ENCODE measurements at regions not wholly inside any gene's neighbourhood (a gene's known extent, or its start where the extent isn't known, plus 50 kb on each side); places are given as distances from the start of the nearest gene placed in this dataset.

DNA sequence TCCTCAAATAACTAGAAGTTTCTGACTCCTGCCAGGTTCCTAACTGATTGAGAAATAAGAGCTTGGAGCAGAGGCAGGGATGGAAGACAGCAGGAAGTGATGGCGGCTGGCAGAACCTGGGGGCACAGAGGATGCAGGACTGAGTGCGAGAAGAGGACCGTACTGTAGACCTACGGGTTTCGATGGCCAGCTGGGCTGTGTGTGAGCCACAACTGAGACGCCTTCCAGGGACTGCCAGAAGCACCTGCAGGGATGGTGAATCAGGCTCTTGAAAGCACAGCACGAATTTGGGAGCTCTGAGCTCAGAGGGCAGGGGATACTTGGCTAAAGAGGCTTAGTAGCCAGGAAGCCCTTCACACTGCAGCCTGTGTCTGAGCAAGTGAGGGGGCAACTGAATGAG is 165.6 kb downstream of the ABHD5 start:
- Histone ChIP-seq H3K4me3 (ENCODE audit: low read length) (no peak overlapping the region), H3K9me3 (ENCODE audit: low read depth, low read length) (no peaks in the 10 kb centered on the region), H3K4me1 (ENCODE audit: insufficient read depth, low read length) (no peaks in the 10 kb centered on the region), H3K27me3 (ENCODE audit: insufficient read depth, low read length) (peaks cover 9% of the 10 kb centered on the region)

DNA sequence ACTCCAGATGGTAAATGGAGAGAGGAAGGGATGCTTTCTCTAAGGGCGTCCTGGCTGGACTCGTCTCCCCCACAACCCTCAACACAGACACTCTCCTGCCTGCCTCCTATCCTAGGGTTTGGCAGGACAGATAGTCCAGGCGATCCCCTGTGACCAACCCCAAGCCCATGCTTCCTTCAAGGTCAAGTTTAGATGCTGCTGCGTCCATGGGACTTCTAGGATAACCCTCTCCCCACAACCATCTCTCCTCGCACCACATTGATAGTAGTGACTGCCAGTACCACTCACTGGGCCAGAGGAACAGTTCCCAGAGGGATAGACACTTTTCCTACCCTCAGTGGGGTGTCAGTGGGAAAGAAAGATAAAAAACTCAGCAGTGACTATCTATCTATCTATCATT is 166.0 kb downstream of the ABHD5 start:
- Histone ChIP-seq H3K4me1 (ENCODE audit: insufficient read depth, low read length) (no peaks in the 10 kb centered on the region), H3K27me3 (ENCODE audit: insufficient read depth, low read length) (peaks cover 9% of the 10 kb centered on the region), H3K9me3 (ENCODE audit: low read depth, low read length) (no peaks in the 10 kb centered on the region), H3K4me3 (ENCODE audit: low read length) (no peak overlapping the region)

DNA sequence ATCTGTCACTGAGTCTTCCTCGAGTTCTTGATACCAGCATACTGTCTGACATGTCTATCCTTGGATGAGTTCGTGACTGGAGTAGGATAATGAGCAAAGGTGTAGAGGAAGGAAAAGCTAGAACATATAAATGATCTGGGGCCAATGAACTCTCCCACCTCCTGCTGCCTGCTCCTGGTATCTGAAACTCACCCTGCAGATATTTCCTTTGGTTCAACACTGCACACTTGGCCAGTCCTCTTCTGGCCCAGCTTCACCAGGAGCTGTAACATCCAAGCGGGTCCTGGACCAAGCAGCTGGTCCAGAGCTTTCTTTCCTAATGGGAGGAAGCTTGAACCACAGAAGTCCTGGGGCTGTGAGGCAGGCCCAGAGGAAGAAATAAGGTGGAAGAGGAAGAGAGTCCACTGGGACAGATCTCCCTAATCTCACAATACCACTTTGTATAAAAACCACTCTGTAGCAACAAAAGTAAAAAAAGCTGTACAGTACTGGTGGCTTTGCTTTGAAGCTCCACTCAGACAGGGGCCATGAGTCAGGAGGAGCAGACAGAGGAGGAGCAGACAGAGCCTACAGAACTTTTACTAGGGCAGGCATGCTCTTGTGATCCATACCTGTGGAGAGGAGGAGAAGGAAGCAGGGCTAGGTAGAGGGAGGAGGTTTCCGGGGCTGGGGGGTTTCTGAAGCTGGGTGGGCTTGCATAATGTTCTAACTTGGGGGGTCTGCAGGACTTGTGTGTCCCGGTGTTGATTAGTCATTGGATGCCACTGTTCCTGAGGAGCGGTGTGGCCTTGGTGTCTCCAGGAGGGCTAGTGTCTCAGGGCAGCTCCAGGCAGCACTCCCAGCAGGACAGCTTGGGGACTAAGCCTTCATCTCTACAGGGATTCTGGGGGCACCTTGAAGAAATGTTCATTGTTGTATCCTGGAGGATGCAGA is 166.9 kb downstream of the ABHD5 start:
- H3K27me3 ChIP-seq (ENCODE audit: insufficient read depth, low read length) = peaks cover 9% of the 10 kb centered on the region

DNA sequence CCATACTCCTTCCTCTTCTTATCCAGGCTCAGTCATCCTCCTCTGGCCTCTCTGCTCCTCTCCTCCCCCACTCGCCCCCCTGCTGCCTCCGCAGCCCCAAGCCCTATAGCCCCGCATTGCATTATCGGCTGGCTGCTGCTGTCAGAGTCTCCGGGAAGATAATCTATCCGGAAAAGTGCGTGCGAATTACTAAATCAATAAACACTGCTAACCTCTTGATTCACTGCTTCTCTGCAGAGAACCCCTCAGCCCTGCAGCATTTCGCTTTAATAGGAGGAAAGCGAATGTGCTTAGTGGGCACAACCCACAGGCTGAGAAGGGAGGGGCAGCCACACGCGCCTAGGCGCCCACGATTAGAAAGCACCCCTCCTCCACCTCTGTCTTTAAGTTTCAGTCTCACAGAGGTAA is 167.6 kb downstream of the ABHD5 start:
- no peaks in the 10 kb centered on the region for H3K9me3 ChIP-seq (ENCODE audit: low read depth, low read length)
- peaks cover 9% of the 10 kb centered on the region for H3K27me3 ChIP-seq (ENCODE audit: insufficient read depth, low read length)
- H3K4me1 ChIP-seq (ENCODE audit: insufficient read depth, low read length) = no peaks in the 10 kb centered on the region
- H3K4me3 ChIP-seq (ENCODE audit: low read length) = no peak overlapping the region

More for the DNA sequence above, 166.9 kb downstream of the ABHD5 start:
- Histone ChIP-seq H3K9me3 (ENCODE audit: low read depth, low read length) (no peaks in the 10 kb centered on the region), H3K4me1 (ENCODE audit: insufficient read depth, low read length) (no peaks in the 10 kb centered on the region), H3K4me3 (ENCODE audit: low read length) (no peak overlapping the region)

DNA sequence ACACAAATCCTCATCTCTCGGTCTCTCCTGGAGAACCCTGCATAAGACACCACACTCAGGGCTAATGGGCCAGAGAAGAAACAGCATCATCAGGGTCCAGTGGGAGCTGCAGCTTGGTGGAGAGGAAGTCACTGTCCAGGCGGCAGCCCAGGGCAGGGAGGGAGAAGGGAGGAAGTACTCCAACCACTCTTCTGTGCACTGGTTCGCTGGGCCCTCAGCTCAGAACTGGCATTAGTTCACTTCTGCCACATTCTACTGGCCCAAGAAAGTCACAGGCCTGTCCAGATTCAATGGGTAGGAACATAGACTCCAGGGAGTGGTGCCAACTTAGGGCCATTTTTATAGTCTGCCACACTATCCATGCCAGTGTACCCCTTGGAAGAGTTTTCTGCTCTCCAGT is 169.0 kb downstream of the ABHD5 start:
- Histone ChIP-seq H3K4me3 (ENCODE audit: low read length) (no peak overlapping the region), H3K27me3 (ENCODE audit: insufficient read depth, low read length) (peaks cover 9% of the 10 kb centered on the region), H3K4me1 (ENCODE audit: insufficient read depth, low read length) (no peaks in the 10 kb centered on the region), H3K9me3 (ENCODE audit: low read depth, low read length) (no peaks in the 10 kb centered on the region)

DNA sequence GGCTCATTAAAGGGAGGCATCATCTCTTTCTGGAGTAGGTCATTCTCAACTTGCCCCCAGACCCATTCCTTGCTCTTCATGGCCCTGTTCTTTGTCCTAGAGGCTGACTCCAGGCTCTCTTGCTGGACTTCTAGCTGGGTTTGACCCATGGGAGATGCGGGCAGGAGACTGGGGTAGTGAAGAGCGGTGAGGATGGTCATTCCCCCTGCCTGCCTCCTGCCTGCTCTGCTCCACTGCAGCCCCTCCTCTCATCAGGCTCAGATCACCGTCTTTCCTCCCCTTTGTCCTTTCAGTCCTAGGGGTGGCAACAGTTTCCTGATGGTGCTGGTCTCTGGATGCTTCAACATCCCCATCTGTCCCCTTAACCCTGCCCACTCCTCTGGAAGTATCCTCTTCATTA is 170.9 kb downstream of the ABHD5 start:
- Histone ChIP-seq H3K9me3 (ENCODE audit: low read depth, low read length) (no peaks in the 10 kb centered on the region), H3K4me1 (ENCODE audit: insufficient read depth, low read length) (no peaks in the 10 kb centered on the region), H3K27me3 (ENCODE audit: insufficient read depth, low read length) (peaks cover 6% of the 10 kb centered on the region), H3K4me3 (ENCODE audit: low read length) (no peak overlapping the region)

DNA sequence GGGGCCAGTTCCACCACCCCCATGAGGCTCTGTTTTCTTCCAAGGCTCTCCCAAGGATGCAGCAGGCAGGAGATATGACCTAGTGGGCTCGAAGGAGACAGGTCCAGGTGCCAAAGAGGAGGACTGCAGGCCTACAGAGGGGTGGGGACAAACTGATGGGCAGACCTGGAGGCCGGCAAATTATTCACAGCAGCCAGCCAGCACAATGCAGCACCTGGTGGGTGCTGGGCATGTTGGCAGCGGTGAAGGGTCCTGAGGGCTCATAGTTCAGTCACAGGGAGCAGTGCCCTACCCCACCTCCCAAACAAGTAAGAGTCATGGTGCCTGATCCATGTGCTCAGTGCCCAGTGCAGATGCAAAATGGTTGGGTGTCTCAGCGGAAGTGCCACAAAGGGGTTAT is 171.7 kb downstream of the ABHD5 start:
- H3K27me3 ChIP-seq (ENCODE audit: insufficient read depth, low read length) = peaks cover 4% of the 10 kb centered on the region
- H3K4me3 ChIP-seq (ENCODE audit: low read length) = no peak overlapping the region
- H3K4me1 ChIP-seq (ENCODE audit: insufficient read depth, low read length) = no peaks in the 10 kb centered on the region
- H3K9me3 ChIP-seq (ENCODE audit: low read depth, low read length) = no peaks in the 10 kb centered on the region

DNA sequence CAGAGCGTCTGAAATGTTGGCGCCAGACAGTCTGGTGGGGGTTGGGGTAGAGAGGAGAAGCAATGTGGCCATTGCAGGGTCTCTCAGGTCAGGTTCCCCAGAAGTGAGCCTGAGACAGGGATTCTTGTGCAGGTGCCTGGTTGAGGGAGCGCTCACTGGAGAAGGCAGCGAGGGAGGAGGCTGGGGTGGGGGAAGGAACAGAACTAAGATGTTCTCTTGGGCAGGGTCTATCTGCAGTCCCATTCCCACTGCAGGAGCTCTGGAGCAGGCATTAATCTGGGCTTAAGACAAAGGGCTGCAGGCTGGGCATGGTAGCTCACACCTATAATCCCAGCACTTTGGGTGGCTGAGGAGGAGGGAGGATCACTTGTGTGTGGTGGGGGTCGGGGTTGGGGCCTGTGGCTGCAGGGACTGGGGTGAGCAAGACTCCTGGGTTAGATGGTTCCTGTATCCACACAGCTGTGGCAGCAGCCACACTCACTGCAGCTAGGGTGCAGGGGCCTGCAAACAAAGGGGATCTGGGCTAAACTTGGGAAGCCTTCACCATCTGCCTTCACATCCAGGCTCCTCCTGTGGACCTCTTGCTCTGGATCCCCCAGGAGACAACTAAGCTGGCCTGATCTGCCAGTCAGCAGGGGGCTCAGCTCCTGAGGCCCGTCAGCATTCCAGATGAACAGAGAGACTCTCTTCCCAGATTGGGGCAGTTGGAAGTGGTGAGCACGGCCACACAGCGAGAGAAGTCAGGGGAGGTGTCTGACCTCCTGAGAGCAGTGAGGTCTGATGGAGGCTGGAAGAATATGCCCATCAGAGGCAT is 172.5 kb downstream of the ABHD5 start:
- Histone ChIP-seq H3K27me3 (ENCODE audit: insufficient read depth, low read length) (peaks cover 4% of the 10 kb centered on the region), H3K4me3 (ENCODE audit: low read length) (no peak overlapping the region), H3K4me1 (ENCODE audit: insufficient read depth, low read length) (no peaks in the 10 kb centered on the region), H3K9me3 (ENCODE audit: low read depth, low read length) (no peaks in the 10 kb centered on the region)

DNA sequence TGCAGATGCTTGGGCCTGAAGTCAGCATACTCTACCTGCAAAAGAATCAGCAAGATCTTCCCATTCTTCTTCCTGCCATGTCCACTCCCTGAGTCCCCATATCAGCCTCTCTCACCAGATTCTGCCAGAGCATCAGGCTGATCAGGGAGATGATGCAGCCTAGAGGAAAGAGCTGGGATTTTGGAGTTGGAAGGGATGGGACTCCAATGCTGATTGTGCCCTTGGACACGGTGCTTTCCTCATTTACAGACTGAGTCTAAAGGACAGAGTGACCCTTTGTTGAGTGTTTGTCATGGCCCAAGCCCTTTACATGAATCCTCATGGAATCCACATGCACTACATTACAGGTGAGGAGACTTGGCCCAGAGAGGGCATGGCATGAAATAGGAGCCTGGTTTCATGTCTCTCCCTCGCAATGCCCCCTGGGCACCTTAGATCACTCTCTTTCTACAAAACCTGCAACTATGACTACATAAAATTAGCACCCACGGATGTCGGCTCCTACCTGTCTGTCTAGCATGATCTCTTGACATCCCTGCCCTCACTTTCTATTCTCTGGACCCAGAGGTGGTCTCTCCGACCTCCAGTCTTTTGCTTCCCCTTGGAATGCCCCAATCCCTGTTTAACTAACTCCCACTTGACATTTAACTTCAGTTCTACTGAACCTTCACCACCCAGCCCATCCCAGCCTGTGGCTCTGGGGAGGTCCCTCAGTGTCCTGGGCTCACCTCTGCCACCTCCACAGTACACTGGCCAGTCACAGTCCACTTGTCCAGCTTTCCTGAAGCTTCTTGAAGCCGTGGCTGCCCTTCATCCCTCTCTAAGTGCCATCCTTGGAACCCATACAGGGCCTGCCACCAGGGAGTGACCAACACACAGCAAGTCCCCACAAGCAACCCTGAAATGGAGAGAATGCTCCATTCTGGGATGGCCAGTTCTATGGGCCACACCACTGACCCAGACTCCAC is 173.5 kb downstream of the ABHD5 start:
- Histone ChIP-seq H3K9me3 (ENCODE audit: low read depth, low read length) (no peaks in the 10 kb centered on the region), H3K4me1 (ENCODE audit: insufficient read depth, low read length) (no peaks in the 10 kb centered on the region), H3K27me3 (ENCODE audit: insufficient read depth, low read length) (no peaks in the 10 kb centered on the region), H3K4me3 (ENCODE audit: low read length) (no peak overlapping the region)

DNA sequence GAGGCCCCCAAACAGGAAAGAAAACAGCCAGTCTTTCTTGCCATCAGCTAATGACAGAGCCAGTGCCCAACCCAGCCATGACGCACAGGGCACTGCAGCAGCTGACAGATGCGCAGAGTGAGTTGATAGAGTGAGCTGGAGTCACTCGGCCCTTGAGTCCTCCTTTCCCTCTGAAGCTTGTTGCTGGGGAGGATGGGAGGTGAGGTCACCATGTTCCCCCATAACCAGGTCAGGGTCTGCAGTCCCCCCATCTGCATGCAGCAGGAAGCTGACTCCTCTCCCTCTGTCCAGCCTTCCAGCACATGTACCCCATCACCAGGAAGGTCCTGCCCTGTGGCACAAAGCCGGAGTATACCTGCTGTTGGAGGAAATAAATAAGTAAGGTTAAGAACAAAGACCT is 174.6 kb downstream of the ABHD5 start:
- no peak overlapping the region for H3K4me3 ChIP-seq (ENCODE audit: low read length)
- no peaks in the 10 kb centered on the region for H3K4me1 ChIP-seq (ENCODE audit: insufficient read depth, low read length)
- no peaks in the 10 kb centered on the region for H3K9me3 ChIP-seq (ENCODE audit: low read depth, low read length)
- H3K27me3 ChIP-seq (ENCODE audit: insufficient read depth, low read length) = no peaks in the 10 kb centered on the region

DNA sequence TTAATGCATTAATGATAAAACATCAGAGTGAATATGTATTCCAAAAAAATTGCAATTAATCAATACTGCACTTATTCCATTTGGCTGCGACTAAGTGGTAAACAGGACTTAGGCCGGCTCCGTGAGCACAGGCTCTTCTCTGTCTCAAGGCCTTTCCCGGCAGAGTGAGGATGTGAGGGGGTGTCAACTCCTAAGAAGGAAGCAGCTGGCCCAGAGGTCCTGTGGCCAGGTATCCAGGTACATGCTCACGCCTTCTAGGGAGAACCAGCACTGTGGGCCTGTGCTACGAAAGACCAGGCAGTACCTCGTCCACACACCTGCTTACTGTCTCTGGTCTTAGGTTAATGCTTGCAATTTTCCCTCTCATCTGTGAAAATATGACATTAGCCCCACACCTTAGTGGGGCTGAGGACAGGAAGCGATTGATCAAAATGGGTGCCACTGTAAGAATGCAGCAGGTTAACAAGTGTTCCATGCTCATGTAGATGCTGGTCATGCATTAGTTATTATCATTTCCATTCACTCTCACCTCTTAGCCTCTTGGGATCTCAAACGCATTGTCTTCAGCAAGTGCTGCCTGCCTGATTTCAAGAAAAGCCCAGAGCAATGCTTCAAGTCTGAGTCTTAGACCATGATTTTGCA is 175.3 kb downstream of the ABHD5 start:
- no peaks in the 10 kb centered on the region for H3K27me3 ChIP-seq (ENCODE audit: insufficient read depth, low read length)
- no peaks in the 10 kb centered on the region for H3K4me1 ChIP-seq (ENCODE audit: insufficient read depth, low read length)
- no peaks in the 10 kb centered on the region for H3K9me3 ChIP-seq (ENCODE audit: low read depth, low read length)
- H3K4me3 ChIP-seq (ENCODE audit: low read length) = no peak overlapping the region

DNA sequence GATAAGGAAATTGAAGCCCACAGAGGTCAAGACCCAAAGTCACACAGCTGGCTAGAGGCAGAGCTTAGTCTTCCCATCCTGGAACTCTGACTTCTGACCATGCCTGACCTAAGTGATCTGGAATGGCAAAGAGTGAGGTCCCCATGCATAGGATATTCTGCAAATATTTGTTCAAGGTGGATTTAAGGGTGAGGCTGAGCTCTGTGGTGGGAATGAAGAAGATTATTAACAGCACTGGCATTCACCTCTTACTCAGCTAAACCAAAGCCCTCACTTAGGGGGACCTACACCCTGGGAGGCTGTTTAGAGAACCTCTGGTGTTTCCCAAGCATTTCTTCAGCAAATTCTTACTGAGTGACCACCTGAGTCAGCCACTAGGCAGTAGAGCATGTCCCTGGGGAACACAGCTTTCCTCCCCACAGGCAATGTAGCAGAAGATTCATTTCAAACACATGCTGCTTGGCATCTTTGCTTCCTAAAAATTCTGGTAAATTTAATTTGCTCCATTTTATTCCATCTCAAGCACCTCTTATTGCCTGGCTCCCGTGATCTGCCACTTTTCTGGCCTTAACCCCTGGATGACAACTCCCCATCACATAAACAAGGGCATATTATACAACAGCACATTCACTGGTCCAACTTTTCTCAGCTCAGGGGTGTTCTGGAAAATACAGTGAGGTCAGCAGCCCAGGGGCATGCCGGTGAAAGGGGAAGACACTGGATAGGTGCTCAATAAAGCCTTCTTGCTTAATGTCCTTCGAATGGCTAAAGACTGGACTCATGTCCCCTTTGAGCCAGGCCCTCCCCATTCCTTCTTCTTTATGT is 176.0 kb downstream of the ABHD5 start:
- H3K4me3 ChIP-seq (ENCODE audit: low read length) = no peak overlapping the region
- H3K4me1 ChIP-seq (ENCODE audit: insufficient read depth, low read length) = no peaks in the 10 kb centered on the region
- H3K27me3 ChIP-seq (ENCODE audit: insufficient read depth, low read length) = no peaks in the 10 kb centered on the region
- H3K9me3 ChIP-seq (ENCODE audit: low read depth, low read length) = no peaks in the 10 kb centered on the region

DNA sequence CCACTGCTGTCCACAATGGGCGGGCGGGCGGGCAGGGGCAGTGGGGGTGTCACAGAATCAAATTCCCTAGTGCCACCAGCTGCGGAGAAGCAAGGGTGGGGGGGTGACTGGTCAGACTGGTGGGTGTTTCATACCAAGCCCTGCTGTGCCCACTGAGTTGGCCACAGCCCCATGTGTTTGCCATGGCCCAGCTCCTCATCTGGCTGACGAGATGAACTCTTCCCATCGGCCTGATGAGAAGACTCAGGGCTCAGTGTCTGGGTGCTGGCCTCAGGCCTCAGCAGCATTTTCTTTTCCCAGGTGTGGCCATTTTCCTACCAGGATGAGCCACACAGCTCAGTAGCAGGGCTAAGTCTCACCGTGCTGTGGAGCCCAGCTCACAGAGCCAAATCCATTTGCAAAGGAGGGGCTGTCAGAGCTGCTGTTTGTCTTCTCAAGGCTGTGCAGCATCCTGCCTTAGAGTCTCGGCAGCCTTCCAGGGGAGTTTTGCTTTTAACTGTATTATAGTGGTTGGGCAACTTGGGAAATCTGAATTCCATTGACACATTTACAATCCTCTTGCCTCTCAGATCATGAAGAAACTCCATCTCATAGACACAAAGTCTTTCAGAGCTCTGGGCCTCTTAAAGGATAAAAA is 176.8 kb downstream of the ABHD5 start:
- Histone ChIP-seq H3K9me3 (ENCODE audit: low read depth, low read length) (no peaks in the 10 kb centered on the region), H3K27me3 (ENCODE audit: insufficient read depth, low read length) (no peaks in the 10 kb centered on the region), H3K4me3 (ENCODE audit: low read length) (no peak overlapping the region), H3K4me1 (ENCODE audit: insufficient read depth, low read length) (no peaks in the 10 kb centered on the region)
